Activated naive CD8-positive, alpha-beta T cell treated with anti-CD3 and anti-CD28 coated beads, Interleukin-2, amount 50 U/mL, for 16 hours (primary cell): ENCODE measurements at regions not wholly inside any gene's neighbourhood (a gene's known extent, or its start where the extent isn't known, plus 50 kb on each side); places are given as distances from the start of the nearest gene placed in this dataset.
"Not testable (repeated sequence)": the region's sequence is repeated elsewhere in the genome, so short reads cannot be mapped to it uniquely, and the experiment has no call there.

Experiments used
- DNase-seq: peaks from one replicate; pipeline ENCODE4 v3.0.0-alpha.2; 2020; ENCODE audit warnings: low read depth, low spot score

DNA sequence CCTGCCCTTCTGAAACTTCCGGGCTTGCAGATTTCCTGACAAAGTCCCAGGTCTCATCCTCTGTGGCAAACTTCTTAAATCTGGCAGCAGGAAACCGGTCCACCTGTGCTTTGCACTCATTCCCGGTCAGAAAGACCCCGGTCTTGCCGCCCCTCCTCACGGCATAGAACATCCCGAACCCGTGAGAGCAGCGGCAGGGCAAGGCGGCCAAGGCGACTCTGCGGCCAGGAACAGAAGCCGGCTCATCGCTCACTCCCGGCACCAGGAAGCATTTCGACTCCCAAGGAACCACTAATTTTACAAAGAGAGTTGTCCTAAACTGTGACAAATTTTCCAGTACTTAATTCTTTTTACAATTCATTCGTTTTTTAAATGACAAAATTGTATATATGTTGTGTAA, 140.3 kb downstream of the USP22 start:
- DNase-seq = not testable (repeated sequence)

GRCh38 chr17:20903549-20903948, 139.3 kb downstream of the USP22 start:
- not testable (repeated sequence) for DNase-seq

GRCh38 chr17:20908313-20909267, 134.2 kb downstream of the USP22 start:
- peak; percentile 58 for DNase-seq

DNA sequence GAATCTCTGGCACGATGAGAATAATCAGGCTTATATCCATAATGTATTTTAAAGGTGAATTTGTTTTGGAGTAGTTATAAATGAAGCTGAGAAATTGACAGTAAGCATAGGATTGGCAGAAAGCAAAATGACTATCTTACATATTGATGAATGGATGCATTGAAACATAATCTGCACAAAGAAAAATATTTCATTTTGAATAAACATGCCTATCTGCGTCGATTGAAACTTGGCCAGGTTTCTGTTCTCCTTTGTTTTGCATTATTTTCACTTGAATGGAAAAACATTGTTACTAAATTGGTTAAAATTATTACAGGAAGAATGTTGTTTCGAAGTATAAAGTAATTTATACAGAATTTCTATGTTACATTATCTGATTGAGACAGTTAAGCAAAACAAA, 128.2 kb downstream of the USP22 start:
- no peak for DNase-seq

GRCh38 chr17:20916383-20916782, 126.4 kb downstream of the USP22 start:
- DNase-seq = no peak

GRCh38 chr17:20917610-20918306, 125.1 kb downstream of the USP22 start:
- DNase-seq = not testable (repeated sequence)

GRCh38 chr17:20920095-20920814, 122.6 kb downstream of the USP22 start:
- no peak for DNase-seq

DNA sequence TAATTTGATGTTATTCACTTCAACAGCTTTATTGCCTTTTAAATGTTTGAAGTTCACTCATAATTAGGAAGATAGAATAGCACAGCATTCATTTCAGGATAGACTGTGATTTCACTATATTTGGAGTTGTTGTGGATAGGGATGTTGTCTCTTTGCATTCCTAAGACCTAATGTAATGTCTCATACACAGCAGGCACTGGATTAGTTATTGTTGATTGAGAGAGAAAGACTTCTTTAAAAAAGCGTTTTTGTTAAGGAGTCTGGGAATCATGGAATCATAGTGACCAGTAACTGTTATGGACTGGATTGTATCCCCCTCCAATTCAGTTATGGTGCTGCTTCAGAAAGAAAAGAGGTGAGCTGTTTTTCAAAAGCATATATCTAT, 122.0 kb downstream of the USP22 start:
- no peak for DNase-seq

GRCh38 chr17:20922128-20922670, 120.6 kb downstream of the USP22 start:
- DNase-seq = no peak

DNA sequence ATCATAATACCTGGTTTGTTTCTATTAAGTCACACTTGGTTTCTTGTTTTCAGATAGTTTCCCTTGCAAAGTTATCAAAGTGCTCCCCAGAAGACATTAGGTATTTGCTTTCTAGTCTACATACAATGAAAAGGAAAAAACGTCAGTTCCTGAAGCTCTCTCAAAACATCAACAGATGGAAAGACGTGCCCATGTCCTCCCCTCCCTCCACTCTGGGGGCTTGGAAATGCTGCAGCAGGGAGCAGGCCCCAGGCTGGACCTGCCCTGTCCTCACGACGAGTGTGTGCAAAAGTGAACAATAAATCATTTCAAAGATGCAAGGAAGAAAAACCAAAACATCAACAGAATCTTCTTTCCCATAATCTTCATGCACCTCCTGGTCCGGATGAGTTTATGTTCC, 118.5 kb downstream of the USP22 start:
- no peak for DNase-seq

DNA sequence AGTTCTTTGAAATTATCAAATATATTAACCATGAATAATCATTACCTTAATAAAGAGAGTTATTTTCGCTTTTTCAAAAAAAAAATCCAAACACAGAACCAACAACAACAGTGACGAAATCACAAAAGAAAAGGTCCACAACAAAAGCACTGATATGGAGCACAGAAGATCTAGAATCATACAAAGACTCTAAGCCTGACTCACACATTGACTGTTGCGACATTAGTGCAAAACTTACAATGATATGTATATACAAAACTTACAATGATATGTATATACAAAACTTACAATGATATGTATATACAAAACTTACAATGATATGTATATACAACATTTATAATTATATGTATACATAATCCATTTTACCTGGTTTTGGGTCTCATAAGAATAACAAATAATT, 117.7 kb downstream of the USP22 start:
- no peak for DNase-seq

DNA sequence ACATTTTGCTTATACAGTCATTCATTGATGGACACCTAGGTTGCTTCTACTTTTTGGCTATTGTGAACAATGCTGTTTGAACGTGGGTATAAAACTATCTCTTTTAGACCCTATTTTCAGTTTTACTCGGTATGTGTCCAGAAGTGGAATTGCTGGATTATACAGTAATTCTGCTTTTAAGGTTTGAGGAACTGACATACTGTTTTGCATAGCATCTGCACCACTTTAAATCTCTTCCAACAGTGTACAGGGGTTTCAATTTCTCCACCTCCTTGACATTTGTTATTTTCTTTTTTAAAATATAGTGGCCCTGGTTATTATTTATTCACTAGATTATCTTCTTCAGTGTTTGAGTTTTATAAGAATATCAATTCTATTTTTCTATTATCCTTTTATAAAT, 116.9 kb downstream of the USP22 start:
- no peak for DNase-seq

DNA sequence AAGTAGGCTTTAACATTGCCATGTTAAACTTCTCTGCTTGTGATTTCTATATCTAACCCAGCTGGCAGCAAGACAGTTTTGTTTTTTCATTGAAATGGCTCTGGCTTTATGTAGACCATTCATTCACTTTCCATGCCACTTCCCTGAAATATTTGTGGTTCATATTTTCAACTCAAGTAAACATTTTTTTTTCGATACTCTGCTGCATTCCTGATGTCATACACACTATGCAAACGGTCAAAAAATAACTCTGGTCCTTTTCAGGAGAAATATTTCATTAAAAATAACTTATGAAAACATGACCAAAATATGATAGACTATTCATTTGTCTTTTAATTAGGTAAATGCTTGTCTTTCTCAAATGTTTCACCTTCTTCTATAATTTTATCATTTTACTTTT, 116.3 kb downstream of the USP22 start:
- no peak for DNase-seq

DNA sequence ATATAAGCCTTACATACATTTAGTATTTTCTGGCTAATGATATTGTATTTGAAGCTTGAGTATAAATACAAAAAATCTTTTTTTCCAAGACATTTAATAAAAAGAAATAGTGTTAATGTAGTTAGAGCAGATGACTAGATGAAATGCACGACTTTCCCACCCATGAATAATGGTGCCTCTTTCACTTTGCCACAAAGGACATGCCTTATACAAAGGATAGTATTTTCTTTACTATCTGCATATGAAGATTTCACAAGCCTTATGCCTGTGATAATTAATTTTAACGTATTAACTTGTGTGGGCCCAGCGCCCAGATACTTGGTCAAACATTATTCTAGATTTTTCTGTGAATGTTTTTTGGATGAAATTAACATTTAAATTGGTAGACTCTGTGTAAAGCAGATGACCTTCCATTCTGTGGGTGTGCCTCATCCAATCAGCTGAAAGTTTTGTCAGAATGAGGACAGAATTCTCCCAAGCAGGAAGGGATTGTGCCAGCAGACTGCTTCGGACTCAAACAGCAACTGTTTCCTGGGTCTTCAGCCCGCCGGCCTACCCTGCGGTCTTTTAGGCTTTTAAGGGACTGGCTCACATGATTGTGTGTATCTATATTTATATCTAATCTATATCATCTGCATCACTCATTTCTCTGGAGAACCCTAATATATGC, 115.4 kb downstream of the USP22 start:
- no peak for DNase-seq

GRCh38 chr17:20929334-20929733, 113.5 kb downstream of the USP22 start:
- DNase-seq = no peak

DNA sequence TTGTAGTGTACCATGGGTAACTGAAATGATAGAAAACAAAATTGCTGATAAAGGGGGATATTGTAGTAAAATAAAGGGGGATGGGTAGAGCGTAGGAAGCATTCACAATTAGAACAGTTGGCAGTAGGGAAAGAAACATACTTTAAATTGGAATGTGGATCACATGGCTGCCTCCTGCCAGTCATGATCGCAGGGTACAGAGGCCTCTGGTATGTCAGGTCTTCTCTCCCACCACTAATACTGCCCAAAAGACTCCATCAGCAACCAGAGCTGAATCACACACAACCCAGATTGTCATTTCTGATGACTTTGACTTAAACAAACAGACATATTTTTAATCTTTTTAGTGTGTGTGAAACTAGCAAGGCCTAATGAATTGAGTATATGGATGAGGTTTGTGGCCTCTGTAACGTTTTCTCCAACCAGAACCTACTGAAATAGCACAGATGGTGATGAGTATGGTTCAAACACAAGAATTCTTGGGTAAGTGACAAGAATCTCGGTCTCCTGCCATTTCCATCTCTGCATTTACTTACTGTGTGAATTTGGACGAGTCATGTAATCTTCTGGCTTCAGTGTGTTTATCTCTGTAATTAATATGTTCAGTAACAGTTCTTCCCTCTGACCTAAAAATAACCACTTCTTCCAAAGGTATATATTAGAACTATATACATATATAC, 112.6 kb downstream of the USP22 start:
- DNase-seq = no peak

- DNase-seq = not testable (repeated sequence)
These were observed 109.8 kb downstream of the USP22 start for GRCh38 chr17:20933040-20933439.

- DNase-seq = no peak
These were observed 108.5 kb downstream of the USP22 start for GRCh38 chr17:20934288-20934687.

DNA sequence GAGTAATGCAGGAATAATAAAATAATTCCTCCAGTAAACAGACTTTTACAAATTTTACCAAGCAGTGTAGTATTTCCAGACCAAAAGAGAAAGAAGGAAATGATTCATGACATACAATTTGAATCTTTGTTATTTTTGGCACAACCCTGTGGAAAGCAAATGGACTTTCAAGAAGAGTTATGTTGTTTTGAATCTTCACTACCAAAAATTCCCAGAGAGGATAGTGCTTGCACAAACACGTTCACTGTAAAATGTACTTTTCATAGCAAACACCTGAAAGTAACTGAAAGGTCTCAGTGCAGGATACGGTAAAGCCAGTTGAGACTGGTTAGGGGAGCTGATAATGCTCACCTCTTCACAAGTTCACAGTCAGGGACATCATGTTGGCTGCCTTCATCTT, 107.1 kb downstream of the USP22 start:
- no peak for DNase-seq

DNA sequence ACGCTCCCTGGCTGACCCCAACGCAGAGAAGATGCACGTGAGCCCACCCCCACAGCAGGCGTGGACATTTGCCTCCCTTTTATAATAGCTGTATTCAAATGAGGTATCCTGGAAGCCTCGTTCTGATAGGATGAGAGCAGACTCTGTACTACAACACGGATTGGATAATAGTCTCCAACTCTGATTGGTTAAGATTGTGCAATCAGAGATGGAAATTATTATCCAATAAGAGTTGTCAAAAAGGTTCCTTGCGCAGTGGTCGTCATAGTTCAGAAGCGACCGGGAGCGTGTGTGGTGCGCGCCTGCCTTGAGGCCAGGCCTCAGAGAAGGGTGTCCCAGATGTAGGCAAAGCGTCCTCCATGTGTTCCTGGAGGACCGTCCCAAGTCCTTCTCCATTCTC, 104.6 kb downstream of the USP22 start:
- DNase-seq = no peak
